HepG2 (cell line): ENCODE measurements at regions not wholly inside any gene's neighbourhood (a gene's known extent, or its start where the extent isn't known, plus 50 kb on each side); places are given as distances from the start of the nearest gene placed in this dataset.

ENCODE experiments used
- ATAC-seq: fragments of 200-7000 bp; cut with Tn5 transposase; 3 replicates; pipeline ENCODE4 v1.9.1; 2020; ENCODE audit warnings: mild to moderate bottlenecking, moderate library complexity
- BruUV-seq: library from RNA; stranded (reverse); fragments of 400-500 nt; replicated peaks from 2 replicates; lab custom pipeline; 2021; lab: Mats Ljungman, UMichigan
- CTCF ChIA-PET: fragments of 300-600 bp; formaldehyde crosslinking; extraction: SDS; loops from one replicate; lab custom pipeline; 2021; ENCODE audit warnings: low total read pairs, inconsistent platforms, low intra/inter-chr PET ratio; lab: Yijun Ruan, JAX
- POLR2A ChIA-PET: fragments of 350-600 bp; sonication (Branson Sonifier 250); formaldehyde crosslinking; loops from one replicate; lab custom pipeline; 2020; ENCODE audit warnings: antibody characterized with exemption, inconsistent platforms; lab: Yijun Ruan, JAX
- DNase-seq: peaks from one replicate; pipeline ENCODE4 v3.0.0-alpha.2; 2015; ENCODE audit warnings: low spot score
- FAIRE-seq: peaks from 3 replicates; lab custom pipeline; 2011; peaks lifted over from hg19 to GRCh38; lab: Jason Lieb, UNC
- H2AFZ ChIP-seq: one replicate; pipeline ENCODE4 v1.6.1; 2011; ENCODE audit warnings: low read length, inconsistent platforms
- H3K27ac ChIP-seq: fragments of 300-600 bp; 3 replicates; pipeline ENCODE4 v1.8.0; 2011; ENCODE audit warnings: mixed run types, mild to moderate bottlenecking, mixed read lengths, low read length, inconsistent platforms; ENCODE audit not compliant: insufficient read depth; ENCODE audit errors: extremely low read length
- H3K27me3 ChIP-seq, 2 experiments: fragments of 200-600 bp in 1 of 2; 2 replicates in 1 of 2; 3 replicates in 1 of 2; pipeline versions ENCODE4 v1.6.0 to v1.8.0; 2011; ENCODE audit warnings: low read length in 2 of 2, mild to moderate bottlenecking in 2 of 2, moderate library complexity in 2 of 2, inconsistent platforms in 1 of 2; ENCODE audit not compliant: insufficient read depth in 2 of 2, control insufficient read depth in 1 of 2
- H3K36me3 ChIP-seq, 2 experiments: fragments of 200-600 bp in 1 of 2; replicated peaks in 1 of 2; 2 replicates in 1 of 2; 3 replicates in 1 of 2; pipeline versions ENCODE4 v1.5.1 to v1.8.0; 2011; ENCODE audit warnings: low read length in 2 of 2, inconsistent platforms in 1 of 2; ENCODE audit not compliant: insufficient read depth in 2 of 2, control insufficient read depth in 1 of 2
- H3K4me1 ChIP-seq: 2 replicates; pipeline ENCODE4 v1.5.1; 2012; ENCODE audit warnings: low read length, inconsistent platforms; ENCODE audit not compliant: insufficient read depth
- H3K4me2 ChIP-seq: 2 replicates; pipeline ENCODE4 v1.6.0; 2011; ENCODE audit warnings: low read depth, low read length, inconsistent platforms
- H3K4me3 ChIP-seq, 3 experiments: fragments of 200-600 bp in 1 of 3; sonication (generic), shearing (Covaris generic) in 1 of 3; replicated peaks in 1 of 3; 2 replicates each; pipeline ENCODE4 v1.5.1; 2011 to 2016; ENCODE audit warnings: low read length in 3 of 3, inconsistent platforms in 2 of 3, low read depth in 2 of 3, mild to moderate bottlenecking in 2 of 3, control low read depth in 1 of 3, mixed read lengths in 1 of 3; ENCODE audit not compliant: insufficient read depth in 1 of 3
- H3K79me2 ChIP-seq: one replicate; pipeline ENCODE4 v1.6.1; 2011; ENCODE audit warnings: low read length, inconsistent platforms; ENCODE audit not compliant: insufficient read depth
- H3K9ac ChIP-seq: 2 replicates; pipeline ENCODE4 v1.6.0; 2011; ENCODE audit warnings: mild to moderate bottlenecking, low read depth, low read length, inconsistent platforms; ENCODE audit not compliant: insufficient read depth
- H3K9me3 ChIP-seq: 2 replicates; pipeline ENCODE4 v1.5.1; 2012; ENCODE audit warnings: mild to moderate bottlenecking, low read length
- H4K20me1 ChIP-seq: 2 replicates; pipeline ENCODE4 v1.6.0; 2011; ENCODE audit warnings: inconsistent platforms, mild to moderate bottlenecking, low read length, moderate library complexity; ENCODE audit not compliant: insufficient read depth
- HNRNPUL1 ChIP-seq: fragments of 200-400 bp; formaldehyde crosslinking; IDR thresholded peaks from 2 replicates; pipeline ENCODE4 v1.6.1; 2017; ENCODE audit warnings: low read depth, mild to moderate bottlenecking, low read length, moderate library complexity
- KDM3A ChIP-seq: IDR thresholded peaks from 2 replicates; pipeline ENCODE4 v1.6.1; 2018; ENCODE audit warnings: low read depth, missing compliant biosample characterization
- MED13 ChIP-seq: sonication (generic); formaldehyde crosslinking; IDR thresholded peaks from 2 replicates; pipeline ENCODE4 v1.5.0; 2020; ENCODE audit warnings: missing genetic modification reagents
- NAIF1 ChIP-seq: sonication (generic); formaldehyde crosslinking; IDR thresholded peaks from 2 replicates; pipeline ENCODE4 v1.5.0; 2020; ENCODE audit warnings: mild to moderate bottlenecking, missing genetic modification reagents, borderline replicate concordance
- NCOR1 ChIP-seq: fragments of 200-600 bp; sonication (generic); IDR thresholded peaks from 2 replicates; pipeline ENCODE4 v1.7.0; 2017; ENCODE audit warnings: antibody characterized with exemption, low read length, borderline replicate concordance
- NFYC ChIP-seq: IDR thresholded peaks from 2 replicates; pipeline ENCODE4 v1.6.1; 2016; ENCODE audit warnings: missing genetic modification reagents, missing compliant biosample characterization
- PHF5A ChIP-seq: IDR thresholded peaks from one replicate; pipeline ENCODE4 v1.6.1; 2018; ENCODE audit warnings: low read depth, missing genetic modification reagents; ENCODE audit not compliant: unreplicated experiment
- RBAK ChIP-seq: sonication (generic); formaldehyde crosslinking; IDR thresholded peaks from 2 replicates; pipeline ENCODE4 v1.5.1; 2020; ENCODE audit warnings: mild to moderate bottlenecking, missing genetic modification reagents
- RXRB ChIP-seq: IDR thresholded peaks from 2 replicates; pipeline ENCODE4 v1.6.1; 2016; ENCODE audit warnings: borderline replicate concordance, missing genetic modification reagents, missing compliant biosample characterization
- STAT5B ChIP-seq: sonication (generic); formaldehyde crosslinking; IDR thresholded peaks from 2 replicates; pipeline ENCODE4 v1.4.0; 2020; ENCODE audit warnings: missing genetic modification reagents
- SYNCRIP ChIP-seq: fragments of 200-400 bp; formaldehyde crosslinking; IDR thresholded peaks from 2 replicates; pipeline ENCODE4 v1.6.1; 2018; ENCODE audit warnings: mild to moderate bottlenecking, low read depth, low read length; ENCODE audit not compliant: insufficient read depth
- TCF12 ChIP-seq, 2 experiments: fragments of 450-650 bp in 1 of 2; sonication (generic) in 1 of 2; formaldehyde crosslinking in 1 of 2; IDR thresholded peaks; 2 replicates each; pipeline versions ENCODE4 v1.6.1 to v1.8.0; 2017 to 2022; ENCODE audit warnings: antibody characterized with exemption in 1 of 2, mild to moderate bottlenecking in 1 of 2, missing genetic modification reagents in 1 of 2, moderate library complexity in 1 of 2
- ZNF460 ChIP-seq: sonication (generic); formaldehyde crosslinking; IDR thresholded peaks from 2 replicates; pipeline ENCODE4 v1.5.1; 2020; ENCODE audit warnings: missing genetic modification reagents, mild to moderate bottlenecking, borderline replicate concordance
- ZNF614 ChIP-seq: IDR thresholded peaks from 2 replicates; pipeline ENCODE4 v1.6.1; 2018; ENCODE audit warnings: missing biosample characterization, missing genetic modification reagents, inconsistent platforms, borderline replicate concordance
- WGBS: methylation state at CpG from one replicate; pipeline ENCODE4 v1.1.6; 2017; ENCODE audit warnings: low lambda C conversion rate; 5-methylcytosine and 5-hydroxymethylcytosine counted together
- in situ Hi-C: cut with HindIII; loops from 2 replicates; pipeline ENCODE4 v1.10.0; 2017; ENCODE audit warnings: low pct_unique_long_range_greater_than_20kb; ENCODE audit not compliant: extremely low pct_ligation_motif_present
- intact Hi-C: fragments of 100-400 bp; cut with micrococcal nuclease; formaldehyde crosslinking; loops from one replicate; pipeline ENCODE4 v1.10.0; 2022; ENCODE audit not compliant: unreplicated experiment

DNA sequence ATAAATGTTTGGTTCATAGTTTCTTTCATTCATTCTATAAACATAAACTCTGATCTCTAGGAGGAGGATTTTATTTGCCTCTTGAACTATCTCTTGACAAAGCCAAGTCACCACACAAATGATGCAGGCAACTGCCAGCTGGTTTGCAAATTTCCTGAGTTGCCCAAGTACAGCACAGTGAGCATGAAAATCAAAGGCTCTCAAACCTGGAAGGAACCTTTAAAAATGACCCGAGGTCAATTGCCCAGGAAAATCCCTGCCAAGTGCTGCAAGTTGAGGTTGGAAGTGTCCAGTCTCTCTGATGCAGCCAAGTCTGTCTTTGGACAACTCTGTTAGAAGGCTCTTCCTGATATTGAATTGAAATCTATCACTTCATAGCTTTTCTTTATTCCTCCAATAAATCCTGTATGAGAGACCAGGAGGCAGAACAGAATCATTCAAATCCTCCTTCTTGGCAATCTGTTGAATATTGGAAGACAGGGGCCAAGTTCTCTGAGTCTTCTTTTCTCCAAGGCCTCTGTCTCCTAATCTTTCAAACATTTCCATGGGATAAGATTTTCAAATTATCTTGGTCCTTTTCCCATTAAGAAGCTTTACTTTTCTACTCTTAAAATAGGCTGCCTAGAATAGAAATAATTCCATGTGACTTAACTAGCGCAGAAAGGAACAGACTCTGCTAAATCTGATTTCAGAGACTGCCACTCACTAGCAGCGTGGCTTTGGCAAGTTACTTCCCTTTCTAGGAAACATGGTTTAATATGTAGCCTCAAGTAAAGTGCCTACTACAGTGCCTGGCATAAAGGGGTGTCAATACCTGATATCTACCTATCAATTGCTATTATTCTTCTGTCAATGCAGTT, 159.2 kb downstream of the SNX18 start:
- Histone ChIP-seq H3K27ac (no peak overlapping the region), H2AFZ (no peak overlapping the region), H3K9ac (no peak overlapping the region), H3K36me3 (no peaks in the 10 kb centered on the region), H3K27me3 (no peaks in the 10 kb centered on the region), H3K4me1 (no peaks in the 10 kb centered on the region), H3K9me3 (peaks cover 5% of the 10 kb centered on the region; the same call in 1 of the 2 replicates), H3K4me2 (no peak overlapping the region), H3K79me2 (no peaks in the 10 kb centered on the region), H3K4me3 (no peak overlapping the region), H4K20me1 (no peaks in the 10 kb centered on the region)
- TF ChIP-seq SYNCRIP (no peak), NAIF1 (CRISPR knock-in tag) (no peak), NCOR1 (no peak), KDM3A (no peak), MED13 (CRISPR knock-in tag) (no peak), RXRB (no peak), HNRNPUL1 (no peak), STAT5B (CRISPR knock-in tag) (no peak), RBAK (CRISPR knock-in tag) (no peak), ZNF614 (CRISPR knock-in tag) (no peak), NFYC (CRISPR knock-in tag) (no peak), PHF5A (CRISPR knock-in tag) (no peak), TCF12 (IDR thresholded peaks at IDR 0.05) (no peak), TCF12 (CRISPR knock-in tag; IDR thresholded peaks at IDR 0.05) (no peak), ZNF460 (CRISPR knock-in tag) (no peak)
- ChIA-PET CTCF (no interaction called here), POLR2A (no interaction called here)
- no TSS peak for BruUV-seq
- no peak for FAIRE-seq
- ATAC-seq, result no peak
- DNase-seq, result no peak
- intact Hi-C loops (no loop called here), in situ Hi-C loops (no loop called here)
- WGBS, result 16% methylated on average over 3 of the region's 3 CpGs
